Muscle layer of duodenum (tissue), 2 donors: ENCODE measurements at regions not wholly inside any gene's neighbourhood (a gene's known extent, or its start where the extent isn't known, plus 50 kb on each side); places are given as distances from the start of the nearest gene placed in this dataset.

Source experiments
- H3K27ac ChIP-seq: one replicate; pipeline ENCODE4 v1.7.0; 2013; ENCODE audit warnings: mild to moderate bottlenecking, low read length
- H3K27me3 ChIP-seq: one replicate; pipeline ENCODE4 v1.7.0; 2013; ENCODE audit warnings: low read depth, mild to moderate bottlenecking, control low read depth, low read length
- H3K36me3 ChIP-seq, 2 donors: one replicate each; pipeline ENCODE4 v1.7.0; 2013; ENCODE audit warnings: low read length in 2 of 2, control low read depth in 1 of 2, mild to moderate bottlenecking in 1 of 2; ENCODE audit not compliant: insufficient read depth in 2 of 2, control insufficient read depth in 1 of 2
- H3K4me1 ChIP-seq, 2 donors: one replicate each; pipeline ENCODE4 v1.7.0; 2013; ENCODE audit warnings: low read length in 2 of 2, mild to moderate bottlenecking in 2 of 2, control low read depth in 1 of 2, moderate library complexity in 1 of 2; ENCODE audit not compliant: insufficient read depth in 2 of 2, control insufficient read depth in 1 of 2
- H3K4me3 ChIP-seq, 2 donors: one replicate each; pipeline ENCODE4 v1.7.0; 2013; ENCODE audit warnings: low read length in 2 of 2, low read depth in 1 of 2, mild to moderate bottlenecking in 1 of 2
- H3K9me3 ChIP-seq, 2 donors: one replicate each; pipeline ENCODE4 v1.7.0; 2013; ENCODE audit warnings: low read length in 2 of 2, control low read depth in 1 of 2, mild to moderate bottlenecking in 1 of 2; ENCODE audit not compliant: control insufficient read depth in 1 of 2
- donor health status: healthy.

- peaks cover 5 to 21% of the 10 kb centered on the region in 2 donors for H3K4me1 ChIP-seq
- no peaks in the 10 kb centered on the region for H3K27me3 ChIP-seq
- H3K27ac ChIP-seq = no peak overlapping the region
- no peaks in the 10 kb centered on the region for H3K36me3 ChIP-seq
- H3K9me3 ChIP-seq = peaks cover 0 to 3% of the 10 kb centered on the region in 2 donors
- H3K4me3 ChIP-seq = no peak overlapping the region
Measured at GRCh38 chr20:39879296-39879695, 809.7 kb downstream of the MAFB start.

GRCh38 chr20:39878809-39879208, 810.2 kb downstream of the MAFB start:
- Histone ChIP-seq H3K4me1 (peaks cover 5 to 21% of the 10 kb centered on the region in 2 donors), H3K27me3 (no peaks in the 10 kb centered on the region), H3K27ac (no peak overlapping the region), H3K9me3 (peaks cover 0 to 3% of the 10 kb centered on the region in 2 donors), H3K36me3 (no peaks in the 10 kb centered on the region), H3K4me3 (no peak overlapping the region)

GRCh38 chr20:39878320-39878719, 810.7 kb downstream of the MAFB start:
- Histone ChIP-seq H3K9me3 (peaks cover 0 to 3% of the 10 kb centered on the region in 2 donors), H3K4me3 (no peak overlapping the region), H3K27me3 (no peaks in the 10 kb centered on the region), H3K27ac (no peak overlapping the region), H3K4me1 (peaks cover 5 to 21% of the 10 kb centered on the region in 2 donors), H3K36me3 (no peaks in the 10 kb centered on the region)

GRCh38 chr20:39877788-39878187, 811.2 kb downstream of the MAFB start:
- H3K4me3 ChIP-seq = no peak overlapping the region
- H3K27me3 ChIP-seq = no peaks in the 10 kb centered on the region
- peaks cover 5 to 21% of the 10 kb centered on the region in 2 donors for H3K4me1 ChIP-seq
- no peak overlapping the region for H3K27ac ChIP-seq
- no peaks in the 10 kb centered on the region for H3K36me3 ChIP-seq
- peaks cover 0 to 3% of the 10 kb centered on the region in 2 donors for H3K9me3 ChIP-seq

- Histone ChIP-seq H3K27me3 (no peaks in the 10 kb centered on the region), H3K4me1 (peaks cover 5 to 21% of the 10 kb centered on the region in 2 donors), H3K27ac (no peak overlapping the region), H3K9me3 (peaks cover 0 to 2% of the 10 kb centered on the region in 2 donors), H3K4me3 (no peak overlapping the region), H3K36me3 (no peaks in the 10 kb centered on the region)
Measured at GRCh38 chr20:39876976-39877635, 811.9 kb downstream of the MAFB start.

- H3K9me3 ChIP-seq = no peaks in the 10 kb centered on the region
- H3K4me1 ChIP-seq = peaks cover 5 to 21% of the 10 kb centered on the region in 2 donors
- no peaks in the 10 kb centered on the region for H3K36me3 ChIP-seq
- H3K27me3 ChIP-seq = no peaks in the 10 kb centered on the region
- H3K27ac ChIP-seq = no peak overlapping the region
- no peak overlapping the region for H3K4me3 ChIP-seq
Measured at GRCh38 chr20:39875492-39876110, 813.4 kb downstream of the MAFB start.

GRCh38 chr20:39874049-39874893, 814.8 kb downstream of the MAFB start:
- Histone ChIP-seq H3K4me1 (peaks cover 5 to 21% of the 10 kb centered on the region in 2 donors), H3K9me3 (no peaks in the 10 kb centered on the region), H3K36me3 (no peaks in the 10 kb centered on the region), H3K4me3 (no peak overlapping the region), H3K27me3 (no peaks in the 10 kb centered on the region), H3K27ac (no peak overlapping the region)

- Histone ChIP-seq H3K4me1 (peaks cover 5 to 15% of the 10 kb centered on the region in 2 donors), H3K27me3 (no peaks in the 10 kb centered on the region), H3K9me3 (no peaks in the 10 kb centered on the region), H3K27ac (no peak overlapping the region), H3K4me3 (no peak overlapping the region), H3K36me3 (no peaks in the 10 kb centered on the region)
Measured at GRCh38 chr20:39873286-39873685, 815.8 kb downstream of the MAFB start.

GRCh38 chr20:39871013-39871412, 818.0 kb downstream of the MAFB start:
- Histone ChIP-seq H3K9me3 (no peaks in the 10 kb centered on the region), H3K4me3 (no peak overlapping the region), H3K27ac (no peak overlapping the region), H3K36me3 (no peaks in the 10 kb centered on the region), H3K27me3 (no peaks in the 10 kb centered on the region), H3K4me1 (no peaks in the 10 kb centered on the region)

GRCh38 chr20:39865446-39865845, 823.6 kb downstream of the MAFB start:
- Histone ChIP-seq H3K9me3 (no peaks in the 10 kb centered on the region), H3K36me3 (no peaks in the 10 kb centered on the region), H3K27ac (no peak overlapping the region), H3K4me1 (no peaks in the 10 kb centered on the region), H3K4me3 (no peak overlapping the region), H3K27me3 (no peaks in the 10 kb centered on the region)

GRCh38 chr20:39862470-39862891, 826.6 kb downstream of the MAFB start:
- Histone ChIP-seq H3K4me3 (no peak overlapping the region), H3K27me3 (no peaks in the 10 kb centered on the region), H3K9me3 (no peaks in the 10 kb centered on the region), H3K36me3 (no peaks in the 10 kb centered on the region), H3K4me1 (no peaks in the 10 kb centered on the region), H3K27ac (no peak overlapping the region)
